GM10248 (cell line): ENCODE measurements at regions not wholly inside any gene's neighbourhood (a gene's known extent, or its start where the extent isn't known, plus 50 kb on each side); places are given as distances from the start of the nearest gene placed in this dataset.

ENCODE experiments used
- CTCF ChIA-PET: fragments of 300-600 bp; sonication (Branson Sonifier 250); formaldehyde crosslinking; extraction: SDS; loops from one replicate; lab custom pipeline; 2021; ENCODE audit warnings: antibody characterized with exemption; lab: Yijun Ruan, JAX
- POLR2A ChIA-PET: fragments of 350-650 bp; sonication (Branson Sonifier 250); formaldehyde crosslinking; extraction: SDS; loops from one replicate; lab custom pipeline; 2020; ENCODE audit warnings: antibody characterized with exemption; lab: Yijun Ruan, JAX
- DNase-seq: peaks from one replicate; pipeline ENCODE4 v3.0.0; 2012; ENCODE audit errors: extremely low spot score
- TF ChIP-seq, protein P1 (sequence below): IDR thresholded peaks from 2 replicates; pipeline ENCODE4 v1.5.1; 2012; ENCODE audit warnings: mild to moderate bottlenecking, low read depth; ENCODE audit errors: extremely low read depth, missing control alignments, control extremely low read depth

DNA sequence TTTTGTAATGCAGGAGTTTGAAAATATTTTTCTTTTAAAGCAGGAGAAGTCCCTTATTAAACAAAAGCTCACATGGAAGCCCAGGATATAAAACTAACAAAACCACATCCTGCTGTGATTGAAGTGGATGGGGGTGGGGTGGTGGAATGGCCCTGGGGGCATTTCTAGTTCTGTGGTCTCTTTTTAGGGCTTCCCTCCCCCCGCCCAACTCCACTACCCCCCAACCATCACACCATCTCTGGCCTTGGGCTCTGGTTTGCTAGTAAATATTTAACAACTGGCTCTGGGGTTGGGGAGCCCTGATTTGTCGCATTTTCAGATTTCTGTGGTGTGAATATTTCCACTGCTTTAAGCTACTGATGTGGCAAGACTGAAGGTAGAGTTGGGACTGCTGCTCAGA is 279.6 kb upstream of the PLET1 start:
- TF ChIP-seq, protein P1, sequence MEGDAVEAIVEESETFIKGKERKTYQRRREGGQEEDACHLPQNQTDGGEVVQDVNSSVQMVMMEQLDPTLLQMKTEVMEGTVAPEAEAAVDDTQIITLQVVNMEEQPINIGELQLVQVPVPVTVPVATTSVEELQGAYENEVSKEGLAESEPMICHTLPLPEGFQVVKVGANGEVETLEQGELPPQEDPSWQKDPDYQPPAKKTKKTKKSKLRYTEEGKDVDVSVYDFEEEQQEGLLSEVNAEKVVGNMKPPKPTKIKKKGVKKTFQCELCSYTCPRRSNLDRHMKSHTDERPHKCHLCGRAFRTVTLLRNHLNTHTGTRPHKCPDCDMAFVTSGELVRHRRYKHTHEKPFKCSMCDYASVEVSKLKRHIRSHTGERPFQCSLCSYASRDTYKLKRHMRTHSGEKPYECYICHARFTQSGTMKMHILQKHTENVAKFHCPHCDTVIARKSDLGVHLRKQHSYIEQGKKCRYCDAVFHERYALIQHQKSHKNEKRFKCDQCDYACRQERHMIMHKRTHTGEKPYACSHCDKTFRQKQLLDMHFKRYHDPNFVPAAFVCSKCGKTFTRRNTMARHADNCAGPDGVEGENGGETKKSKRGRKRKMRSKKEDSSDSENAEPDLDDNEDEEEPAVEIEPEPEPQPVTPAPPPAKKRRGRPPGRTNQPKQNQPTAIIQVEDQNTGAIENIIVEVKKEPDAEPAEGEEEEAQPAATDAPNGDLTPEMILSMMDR: no peak
- ChIA-PET POLR2A (no interaction called here), CTCF (no interaction called here)
- DNase-seq: no peak

DNA sequence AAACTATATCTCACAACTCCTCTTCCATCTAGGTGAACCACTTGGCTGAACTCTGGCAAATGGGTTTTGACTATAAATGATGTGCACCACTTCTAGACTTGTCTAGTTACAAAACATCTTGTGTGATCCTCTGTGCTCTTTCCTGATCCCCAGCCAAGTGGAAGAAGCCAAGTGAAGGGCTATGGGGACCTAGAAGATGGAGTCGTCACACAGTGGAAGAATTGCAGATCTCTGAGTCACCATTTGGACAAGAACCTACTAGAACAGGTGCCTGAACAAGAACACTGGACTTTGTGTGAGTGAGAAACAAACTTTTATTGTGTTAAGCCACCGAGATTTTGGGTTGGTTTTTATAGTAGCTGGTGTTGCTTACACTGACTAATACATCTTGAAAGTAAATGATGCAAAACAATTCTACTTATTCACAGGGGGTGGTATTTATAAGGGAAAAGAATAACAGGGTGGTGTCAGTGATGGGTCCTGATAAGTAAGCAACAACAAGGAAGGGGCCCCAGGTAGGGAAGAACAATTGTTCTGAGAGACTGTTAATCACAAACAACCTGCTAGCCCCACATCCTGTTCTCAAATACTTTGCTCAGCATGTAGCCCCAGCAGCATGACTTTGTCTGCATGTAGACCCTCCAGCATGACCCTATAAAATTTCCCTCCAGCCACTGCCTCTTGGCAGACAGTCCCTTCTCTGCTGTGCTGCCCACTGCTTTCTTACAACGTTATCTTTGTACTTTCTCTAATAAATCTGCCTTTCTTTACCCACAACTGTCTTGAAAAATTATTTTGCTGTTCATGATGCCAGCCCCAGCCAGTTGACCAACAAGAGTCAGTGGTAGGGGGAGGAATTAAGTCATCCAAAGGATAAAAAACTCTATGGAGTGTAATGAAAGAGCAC is 280.7 kb upstream of the PLET1 start:
- TF ChIP-seq, protein P1: no peak
- ChIA-PET POLR2A (no interaction called here), CTCF (no interaction called here)
- DNase-seq: no peak

DNA sequence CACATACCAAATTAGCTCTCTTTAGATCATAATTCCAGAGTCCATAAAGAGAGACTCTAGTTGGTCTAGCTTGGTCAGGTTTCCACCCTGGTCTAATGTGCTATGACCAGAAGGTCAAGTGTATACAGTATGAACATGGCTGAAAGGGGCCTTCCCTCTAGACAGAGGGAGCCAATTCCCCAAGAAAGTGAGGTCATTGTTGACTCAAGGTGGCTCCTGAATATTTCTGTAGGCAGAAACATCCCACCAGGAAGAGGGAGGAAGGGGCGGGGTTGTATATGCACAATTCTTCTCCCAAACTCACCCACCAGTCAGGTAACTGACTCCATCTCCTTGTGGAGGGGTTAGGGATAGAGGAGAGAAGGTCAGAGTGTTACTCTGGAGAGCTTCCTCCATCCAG is 281.8 kb upstream of the PLET1 start:
- TF ChIP-seq, protein P1: no peak
- POLR2A ChIA-PET: no interaction called here
- DNase-seq: no peak
- CTCF ChIA-PET: no interaction called here

DNA sequence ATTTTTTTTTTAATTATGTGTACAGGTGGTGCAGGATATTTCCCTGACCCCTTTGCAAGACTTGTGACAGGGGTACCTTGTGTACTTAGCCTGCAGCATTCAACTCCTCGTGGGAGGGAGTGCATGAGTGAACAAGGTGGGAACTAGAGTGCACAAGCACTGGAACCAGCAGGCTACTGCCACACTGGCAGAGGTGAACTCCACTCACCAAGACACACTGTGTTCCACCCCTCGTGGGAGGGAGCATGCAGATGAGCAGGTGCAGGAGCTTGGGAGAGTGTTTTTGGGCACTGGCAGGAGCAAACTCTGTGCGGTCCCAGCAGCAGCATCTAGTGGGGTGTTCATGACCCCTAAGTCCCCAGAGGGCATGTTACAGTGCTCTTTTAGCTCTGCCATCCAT is 282.7 kb upstream of the PLET1 start:
- ChIA-PET CTCF (interaction anchor here (0.7 kb wide), 1 partner anchor 45 kb away, joined by 3 read pairs; no protein-coding TSS in a partner anchor), POLR2A (no interaction called here)
- DNase-seq: no peak
- TF ChIP-seq, protein P1: no peak

DNA sequence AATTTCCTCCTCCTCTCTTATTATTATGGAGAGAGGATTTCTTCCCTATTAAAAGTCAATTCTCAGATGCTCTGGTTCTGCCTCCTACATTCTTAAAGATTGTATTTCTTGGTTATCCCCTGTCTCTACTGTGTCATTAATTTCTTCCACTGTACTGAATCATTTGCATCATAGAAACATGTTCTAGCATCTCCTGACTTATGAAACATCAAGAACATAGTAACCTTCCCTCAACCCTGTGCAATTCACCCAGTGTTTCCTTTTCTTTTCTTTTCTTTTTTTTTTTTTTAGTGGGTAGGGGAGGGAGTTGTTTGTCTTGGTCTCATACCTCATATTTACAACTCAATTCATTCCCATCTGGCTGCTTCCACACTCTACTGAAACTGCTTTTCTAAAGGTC is 288.0 kb upstream of the PLET1 start:
- ChIA-PET POLR2A (no interaction called here), CTCF (interaction anchor here (1.0 kb wide), 1 partner anchor 10 kb away, joined by 3 read pairs; no protein-coding TSS in a partner anchor)

DNA sequence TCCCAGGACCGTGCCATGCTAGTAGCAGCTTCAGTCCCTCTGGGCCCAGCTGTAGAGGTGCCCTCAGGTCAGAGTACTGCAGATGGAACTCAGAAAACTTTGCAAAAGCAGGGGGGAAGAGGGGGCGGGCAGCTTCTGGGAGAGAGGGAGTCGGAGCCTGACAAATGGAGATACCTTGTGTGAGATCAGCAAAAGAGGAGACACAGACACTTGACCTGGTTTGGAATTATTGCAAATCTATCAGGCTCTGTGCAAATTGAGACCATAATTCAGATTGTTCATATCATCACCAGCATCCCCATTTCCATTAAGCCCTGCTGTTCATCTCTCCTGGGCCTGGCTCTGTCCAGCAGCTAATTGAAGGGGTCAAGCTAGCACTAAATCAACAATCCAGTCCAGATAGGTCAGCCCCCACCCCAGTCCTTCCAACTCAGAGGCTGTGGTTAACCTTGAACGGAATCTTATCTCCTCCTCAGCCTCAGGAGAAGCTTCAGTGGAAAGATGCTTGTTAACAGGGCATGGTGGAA is 292.6 kb upstream of the PLET1 start:
- DNase-seq: no peak
- ChIA-PET POLR2A (no interaction called here), CTCF (interaction anchor here (1.0 kb wide), 1 partner anchor 17 kb away, joined by 3 read pairs; no protein-coding TSS in a partner anchor)
- TF ChIP-seq, protein P1: no peak

More for the DNA sequence above, 288.0 kb upstream of the PLET1 start:
- TF ChIP-seq, protein P1: no peak
- DNase-seq: no peak
